ENCODE measurements at regions not wholly inside any gene's neighbourhood (a gene's known extent, or its start where the extent isn't known, plus 50 kb on each side); places are given as distances from the start of the nearest gene placed in this dataset.

DNA sequence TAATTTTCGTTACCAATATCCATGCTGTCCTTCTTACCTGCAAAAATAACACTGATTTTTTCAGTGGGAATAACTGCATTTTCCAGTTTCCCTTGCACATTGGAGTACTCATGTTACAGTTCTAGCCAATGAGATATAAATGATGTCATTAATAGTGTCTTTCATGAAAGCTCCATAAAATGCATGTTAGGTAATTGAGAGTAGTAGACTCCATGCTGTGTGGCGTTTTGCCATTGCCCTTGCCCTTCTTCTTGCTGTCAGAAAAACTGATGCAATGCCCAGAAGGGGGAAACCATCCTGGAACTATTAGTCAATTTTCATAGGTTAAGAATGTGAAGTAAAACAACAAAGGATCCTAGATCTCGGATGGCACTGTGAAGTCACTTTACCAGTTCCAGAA is 1765.3 kb downstream of the EFNA5 start:
- TF ChIP-seq POLR2A (IDR thresholded peaks at IDR 0.05) (no peak), EP300 (IDR thresholded peaks at IDR 0.05) (no peak), POLR2AphosphoS5 (IDR thresholded peaks at IDR 0.05) (no peak)
- TF ChIP-seq, protein P1, sequence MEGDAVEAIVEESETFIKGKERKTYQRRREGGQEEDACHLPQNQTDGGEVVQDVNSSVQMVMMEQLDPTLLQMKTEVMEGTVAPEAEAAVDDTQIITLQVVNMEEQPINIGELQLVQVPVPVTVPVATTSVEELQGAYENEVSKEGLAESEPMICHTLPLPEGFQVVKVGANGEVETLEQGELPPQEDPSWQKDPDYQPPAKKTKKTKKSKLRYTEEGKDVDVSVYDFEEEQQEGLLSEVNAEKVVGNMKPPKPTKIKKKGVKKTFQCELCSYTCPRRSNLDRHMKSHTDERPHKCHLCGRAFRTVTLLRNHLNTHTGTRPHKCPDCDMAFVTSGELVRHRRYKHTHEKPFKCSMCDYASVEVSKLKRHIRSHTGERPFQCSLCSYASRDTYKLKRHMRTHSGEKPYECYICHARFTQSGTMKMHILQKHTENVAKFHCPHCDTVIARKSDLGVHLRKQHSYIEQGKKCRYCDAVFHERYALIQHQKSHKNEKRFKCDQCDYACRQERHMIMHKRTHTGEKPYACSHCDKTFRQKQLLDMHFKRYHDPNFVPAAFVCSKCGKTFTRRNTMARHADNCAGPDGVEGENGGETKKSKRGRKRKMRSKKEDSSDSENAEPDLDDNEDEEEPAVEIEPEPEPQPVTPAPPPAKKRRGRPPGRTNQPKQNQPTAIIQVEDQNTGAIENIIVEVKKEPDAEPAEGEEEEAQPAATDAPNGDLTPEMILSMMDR (IDR thresholded peaks at IDR 0.05) = no peak

All from sigmoid colon (tissue), 4 donors.